EH (cell line): ENCODE measurements at regions not wholly inside any gene's neighbourhood (a gene's known extent, or its start where the extent isn't known, plus 50 kb on each side); places are given as distances from the start of the nearest gene placed in this dataset.

Experiments
- DNase-seq: peaks from one replicate; pipeline ENCODE4 v3.0.0-alpha.2; 2015; ENCODE audit warnings: low read depth

- no peak for DNase-seq
These were observed 409.7 kb downstream of the VRK1 start for GRCh38 chr14:97206916-97207315.

GRCh38 chr14:97210202-97210601 is 413.0 kb downstream of the VRK1 start:
- DNase-seq: no peak

GRCh38 chr14:97212399-97212798 is 415.2 kb downstream of the VRK1 start:
- DNase-seq: no peak

- no peak for DNase-seq
These were observed 416.5 kb downstream of the VRK1 start for GRCh38 chr14:97213720-97214119.

GRCh38 chr14:97215263-97215969 is 418.2 kb downstream of the VRK1 start:
- no peak for DNase-seq

GRCh38 chr14:97217111-97217885 is 420.1 kb downstream of the VRK1 start:
- no peak for DNase-seq

GRCh38 chr14:97218274-97218673 is 421.1 kb downstream of the VRK1 start:
- DNase-seq: no peak

GRCh38 chr14:97218691-97219430 is 421.7 kb downstream of the VRK1 start:
- no peak for DNase-seq

GRCh38 chr14:97219431-97220017 is 422.3 kb downstream of the VRK1 start:
- no peak for DNase-seq

- no peak for DNase-seq
These were observed 424.5 kb downstream of the VRK1 start for GRCh38 chr14:97221572-97222285.

GRCh38 chr14:97224016-97224415 is 426.8 kb downstream of the VRK1 start:
- no peak for DNase-seq

- no peak for DNase-seq
These were observed 432.9 kb downstream of the VRK1 start for GRCh38 chr14:97230051-97230450.

- no peak for DNase-seq
These were observed 436.3 kb downstream of the VRK1 start for GRCh38 chr14:97233319-97233985.

- DNase-seq: no peak
These were observed 449.5 kb downstream of the VRK1 start for GRCh38 chr14:97246648-97247047.

GRCh38 chr14:97248973-97249372 is 451.8 kb downstream of the VRK1 start:
- no peak for DNase-seq

GRCh38 chr14:97250931-97251330 is 453.7 kb downstream of the VRK1 start:
- DNase-seq: no peak

- DNase-seq: no peak
These were observed 454.4 kb downstream of the VRK1 start for GRCh38 chr14:97251491-97252155.

GRCh38 chr14:97253756-97254155 is 456.6 kb downstream of the VRK1 start:
- DNase-seq: no peak

GRCh38 chr14:97262336-97262735 is 465.2 kb downstream of the VRK1 start:
- no peak for DNase-seq

- no peak for DNase-seq
These were observed 467.5 kb downstream of the VRK1 start for GRCh38 chr14:97264516-97265230.
